GM23248 (cell line): ENCODE measurements at regions not wholly inside any gene's neighbourhood (a gene's known extent, or its start where the extent isn't known, plus 50 kb on each side); places are given as distances from the start of the nearest gene placed in this dataset.

Experiments
- EZH2 ChIP-seq: fragments of 200-600 bp; sonication (generic); IDR thresholded peaks from 2 replicates; pipeline ENCODE4 v1.6.1; 2018; ENCODE audit warnings: antibody characterized with exemption, mild to moderate bottlenecking; ENCODE audit not compliant: insufficient read depth, poor library complexity, severe bottlenecking
- EZH2phosphoT487 ChIP-seq: fragments of 200-600 bp; sonication (generic); IDR thresholded peaks from 2 replicates; pipeline ENCODE4 v1.6.1; 2018; ENCODE audit warnings: antibody characterized with exemption, moderate library complexity, mild to moderate bottlenecking, low read depth; ENCODE audit not compliant: insufficient read depth

DNA sequence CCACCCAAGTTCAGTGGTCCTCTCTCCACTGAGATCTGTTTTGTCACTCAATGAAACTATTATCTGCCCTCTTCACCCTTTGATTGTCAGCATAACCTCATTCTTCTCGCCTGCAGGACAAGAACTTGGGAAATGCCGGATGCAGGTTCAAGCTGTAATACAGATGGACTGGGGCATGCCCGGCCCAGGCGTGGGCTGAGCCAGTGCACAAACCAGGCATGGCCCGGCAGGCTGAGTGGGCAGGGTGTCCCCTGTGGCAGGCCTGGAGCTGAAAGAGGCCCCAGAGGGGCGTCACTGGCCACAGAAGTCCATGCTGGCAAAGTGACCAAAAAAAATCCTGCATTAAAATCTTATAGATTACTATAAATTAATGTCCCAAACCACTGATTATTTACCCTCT, 638.9 kb upstream of the EPHA6 start:
- TF ChIP-seq EZH2, result no peak
- TF ChIP-seq EZH2phosphoT487, result no peak
